GM12878 (cell line): ENCODE measurements at regions not wholly inside any gene's neighbourhood (a gene's known extent, or its start where the extent isn't known, plus 50 kb on each side); places are given as distances from the start of the nearest gene placed in this dataset.

Experiments
- ATAC-seq: fragments of 200-7000 bp; cut with Tn5 transposase; 3 replicates; pipeline ENCODE4 v1.9.1; 2020; ENCODE audit warnings: mild to moderate bottlenecking, moderate library complexity
- BruUV-seq: library from RNA; stranded (reverse); fragments of 400-500 nt; replicated peaks from 2 replicates; lab custom pipeline; 2021; lab: Mats Ljungman, UMichigan
- CTCF ChIA-PET: fragments of 300-600 bp; sonication (Branson Sonifier 250); formaldehyde crosslinking; extraction: SDS; loops from one replicate; lab custom pipeline; 2021; ENCODE audit warnings: inconsistent platforms; lab: Yijun Ruan, JAX
- POLR2A ChIA-PET: fragments of 350-600 bp; formaldehyde crosslinking; extraction: SDS; loops from one replicate; lab custom pipeline; 2021; ENCODE audit warnings: inconsistent platforms; lab: Charles Lee
- RAD21 ChIA-PET: fragments of 300-600 bp; sonication (Branson Sonifier 250); formaldehyde crosslinking; loops from one replicate; lab custom pipeline; 2023; ENCODE audit warnings: antibody characterized with exemption; ENCODE audit not compliant: unreplicated experiment; lab: Charles Lee
- SMC1A ChIA-PET: fragments of 300-600 bp; sonication (Branson Sonifier 250); formaldehyde crosslinking; loops from one replicate; lab custom pipeline; 2023; ENCODE audit not compliant: unreplicated experiment, uncharacterized antibody; lab: Charles Lee
- DNase-seq: peaks from one replicate; pipeline ENCODE4 v3.0.0-alpha.2; 2011; ENCODE audit warnings: low read depth, low spot score
- FAIRE-seq: peaks from 3 replicates; lab custom pipeline; 2011; peaks lifted over from hg19 to GRCh38; lab: Jason Lieb, UNC
- H2AFZ ChIP-seq: 2 replicates; pipeline ENCODE4 v1.6.0; 2011; ENCODE audit warnings: low read depth, low read length, control low read depth; ENCODE audit not compliant: control insufficient read depth
- H3K27ac ChIP-seq: 2 replicates; pipeline ENCODE4 v1.5.1; 2011; ENCODE audit warnings: control low read depth; ENCODE audit not compliant: control insufficient read depth, insufficient read depth
- H3K27me3 ChIP-seq, 2 experiments: replicated peaks in 1 of 2; 2 replicates each; pipeline versions ENCODE4 v1.6.0 to v1.6.1; 2011; ENCODE audit warnings: low read length in 1 of 2; ENCODE audit not compliant: control insufficient read depth in 2 of 2, insufficient read depth in 2 of 2
- H3K36me3 ChIP-seq, 2 experiments: 2 replicates each; pipeline ENCODE4 v1.5.1; 2011; ENCODE audit warnings: low read length in 1 of 2; ENCODE audit not compliant: control insufficient read depth in 2 of 2, insufficient read depth in 2 of 2
- H3K4me1 ChIP-seq: 2 replicates; pipeline ENCODE4 v1.6.1; 2011; ENCODE audit warnings: mild to moderate bottlenecking, low read length, moderate library complexity, mixed read lengths; ENCODE audit not compliant: control insufficient read depth, insufficient read depth
- H3K4me2 ChIP-seq: 2 replicates; pipeline ENCODE4 v1.6.0; 2011; ENCODE audit warnings: control low read depth; ENCODE audit not compliant: control insufficient read depth, insufficient read depth
- H3K4me3 ChIP-seq: fragments of 200-600 bp; sonication (generic); 2 replicates; pipeline ENCODE4 v1.5.1; 2016
- H3K79me2 ChIP-seq: 2 replicates; pipeline ENCODE4 v1.6.0; 2011; ENCODE audit warnings: low read length; ENCODE audit not compliant: control insufficient read depth, insufficient read depth
- H3K9ac ChIP-seq: 2 replicates; pipeline ENCODE4 v1.8.0; 2011; ENCODE audit warnings: low read length, control low read depth, mixed read lengths; ENCODE audit not compliant: control insufficient read depth, insufficient read depth
- H3K9me3 ChIP-seq: replicated peaks from 3 replicates; pipeline ENCODE4 v1.5.1; 2011; ENCODE audit warnings: mild to moderate bottlenecking, low read length; ENCODE audit not compliant: control insufficient read depth, insufficient read depth
- H4K20me1 ChIP-seq: 2 replicates; pipeline ENCODE4 v1.6.0; 2011; ENCODE audit not compliant: control insufficient read depth, insufficient read depth
- BHLHE40 ChIP-seq, 2 experiments: fragments of 450-650 bp in 1 of 2; IDR thresholded peaks; 2 replicates each; pipeline ENCODE4 v1.6.1; 2011 to 2017; ENCODE audit warnings: low read depth in 2 of 2, borderline replicate concordance in 1 of 2, improper control_type of control experiment in 1 of 2, low read length in 1 of 2, mild to moderate bottlenecking in 1 of 2
- CBFB ChIP-seq: IDR thresholded peaks from 2 replicates; pipeline ENCODE4 v1.6.1; 2016; ENCODE audit warnings: antibody characterized with exemption, low read depth
- CHD2 ChIP-seq: IDR thresholded peaks from 2 replicates; pipeline ENCODE4 v1.6.1; 2011; ENCODE audit warnings: low read depth, low read length, improper control_type of control experiment, borderline replicate concordance
- HDAC6 ChIP-seq: fragments of 200-600 bp; sonication (generic); IDR thresholded peaks from one replicate; pipeline ENCODE4 v1.8.0; 2017; ENCODE audit warnings: antibody characterized with exemption; ENCODE audit not compliant: unreplicated experiment
- JUNB ChIP-seq: IDR thresholded peaks from 2 replicates; pipeline ENCODE4 v1.6.1; 2016; ENCODE audit warnings: antibody characterized with exemption, mild to moderate bottlenecking
- KDM1A ChIP-seq: fragments of 200-600 bp; sonication (generic); IDR thresholded peaks from 2 replicates; pipeline ENCODE4 v1.6.1; 2016; ENCODE audit warnings: borderline replicate concordance
- MXI1 ChIP-seq: fragments of 150-350 bp; IDR thresholded peaks from 2 replicates; pipeline ENCODE4 v1.6.1; 2011; ENCODE audit warnings: low read depth, mild to moderate bottlenecking, inconsistent platforms, low read length, improper control_type of control experiment
- MYC ChIP-seq: IDR thresholded peaks from 2 replicates; pipeline ENCODE4 v1.6.1; 2011; ENCODE audit warnings: mild to moderate bottlenecking, low read length, moderate library complexity, inconsistent platforms; ENCODE audit not compliant: insufficient read depth, insufficient replicate concordance, insufficient read length, severe bottlenecking
- NR2C2 ChIP-seq: IDR thresholded peaks from 2 replicates; pipeline ENCODE4 v1.6.1; 2011; ENCODE audit warnings: borderline replicate concordance, low read depth; ENCODE audit not compliant: control insufficient read depth, insufficient read length
- POLR2A ChIP-seq: IDR thresholded peaks from 2 replicates; pipeline ENCODE4 v1.6.1; 2011; ENCODE audit warnings: low read depth, mild to moderate bottlenecking, low read length
- POLR2AphosphoS5 ChIP-seq: IDR thresholded peaks from 2 replicates; pipeline ENCODE4 v1.6.1; 2011; ENCODE audit warnings: mild to moderate bottlenecking, low read length, inconsistent platforms
- RAD51 ChIP-seq: fragments of 450-650 bp; IDR thresholded peaks from 2 replicates; pipeline ENCODE4 v1.6.1; 2016; ENCODE audit warnings: moderate library complexity, mild to moderate bottlenecking, inconsistent platforms
- RBBP5 ChIP-seq: fragments of 200-600 bp; sonication (generic); conservative IDR thresholded peaks from 2 replicates; pipeline ENCODE4 v1.6.1; 2016
- RELA ChIP-seq: fragments of 450-650 bp; IDR thresholded peaks from 2 replicates; pipeline ENCODE4 v1.8.0; 2014; ENCODE audit warnings: borderline replicate concordance; ENCODE audit not compliant: partially characterized antibody
- SMARCA5 ChIP-seq: fragments of 450-650 bp; IDR thresholded peaks from 2 replicates; pipeline ENCODE4 v1.6.1; 2017; ENCODE audit warnings: mild to moderate bottlenecking
- SREBF2 ChIP-seq: IDR thresholded peaks from 2 replicates; pipeline ENCODE4 v1.6.1; 2012; ENCODE audit warnings: mild to moderate bottlenecking, low read length
- ZZZ3 ChIP-seq: IDR thresholded peaks from 2 replicates; pipeline ENCODE4 v1.6.1; 2011; ENCODE audit warnings: low read depth; ENCODE audit not compliant: control insufficient read depth, insufficient read length
- whole genome bisulfite sequencing: methylation state at CpG from one replicate; pipeline ENCODE4 v1.1.6; 2016; ENCODE audit warnings: low lambda C conversion rate; ENCODE audit not compliant: insufficient replicate concordance, insufficient coverage; ENCODE audit errors: missing lambda C conversion rate; 5-methylcytosine and 5-hydroxymethylcytosine counted together
- in situ Hi-C: fragments of 300-500 bp; cut with MboI; formaldehyde crosslinking; loops from 9 replicates; pipeline ENCODE4 v1.14.3; 2018; ENCODE audit warnings: mixed read lengths
- intact Hi-C: fragments of 100-400 bp; cut with micrococcal nuclease; formaldehyde crosslinking; loops from one replicate; pipeline ENCODE4 v1.14.2; 2022; ENCODE audit not compliant: unreplicated experiment
- TF ChIP-seq, protein P1 (sequence below): IDR thresholded peaks from 2 replicates; pipeline ENCODE4 v1.6.1; 2011; ENCODE audit warnings: borderline replicate concordance, low read depth, mild to moderate bottlenecking, moderate library complexity, mixed read lengths, low read length; ENCODE audit not compliant: insufficient read depth; ENCODE audit errors: extremely low read length
- TF ChIP-seq, protein P2 (sequence below): fragments of 450-650 bp; IDR thresholded peaks from 2 replicates; pipeline ENCODE4 v1.6.1; 2017; ENCODE audit warnings: borderline replicate concordance
- TF ChIP-seq, protein P3 (sequence below): IDR thresholded peaks from 2 replicates; pipeline ENCODE4 v1.6.1; 2011; ENCODE audit warnings: low read depth, mild to moderate bottlenecking, low read length, moderate library complexity, borderline replicate concordance; ENCODE audit errors: extremely low read depth

DNA sequence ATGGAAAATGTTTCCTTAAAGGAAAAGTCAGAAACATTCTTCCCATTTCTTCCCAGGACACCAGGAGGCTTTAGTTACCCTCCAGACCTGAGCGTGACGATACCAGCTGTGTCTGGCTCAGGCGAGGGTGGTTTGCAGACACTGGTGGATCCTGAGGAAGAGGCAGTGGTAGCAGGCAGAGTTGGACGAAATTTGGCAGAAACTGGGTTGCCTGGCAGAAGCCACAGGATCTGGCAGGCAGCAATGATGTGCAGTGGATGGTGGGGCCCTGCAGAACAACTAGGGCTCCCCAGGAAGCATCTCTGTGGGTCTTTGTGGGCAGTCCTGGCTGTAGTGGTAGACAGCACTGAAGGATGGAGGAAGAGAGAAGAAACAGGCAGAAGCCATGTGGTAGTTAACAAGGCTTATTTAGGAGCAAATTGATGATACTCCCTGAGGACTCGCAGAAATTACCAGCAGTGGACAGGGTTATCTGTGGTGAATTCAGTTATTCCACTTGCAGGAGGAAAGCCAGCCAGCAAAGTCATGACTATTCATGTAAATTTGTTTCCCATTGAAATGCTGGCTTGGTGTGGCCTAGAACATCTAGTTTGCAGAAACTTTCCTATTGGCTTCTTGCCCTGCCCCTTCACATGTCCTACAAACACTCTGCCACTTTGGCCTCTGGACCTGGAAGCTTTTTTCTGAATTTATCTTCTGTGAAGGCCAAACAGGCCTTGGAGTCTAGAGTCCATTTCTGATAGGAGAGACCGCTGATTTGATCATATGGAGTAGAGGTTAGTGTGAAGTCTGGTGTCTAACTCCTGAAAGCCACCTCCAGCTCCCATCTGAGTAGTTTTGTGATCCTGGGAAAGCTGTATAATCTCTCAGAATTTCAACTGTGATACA lies 212.0 kb downstream of the DMRT2 start (continued):
- TF ChIP-seq HDAC6 = no peak

DNA sequence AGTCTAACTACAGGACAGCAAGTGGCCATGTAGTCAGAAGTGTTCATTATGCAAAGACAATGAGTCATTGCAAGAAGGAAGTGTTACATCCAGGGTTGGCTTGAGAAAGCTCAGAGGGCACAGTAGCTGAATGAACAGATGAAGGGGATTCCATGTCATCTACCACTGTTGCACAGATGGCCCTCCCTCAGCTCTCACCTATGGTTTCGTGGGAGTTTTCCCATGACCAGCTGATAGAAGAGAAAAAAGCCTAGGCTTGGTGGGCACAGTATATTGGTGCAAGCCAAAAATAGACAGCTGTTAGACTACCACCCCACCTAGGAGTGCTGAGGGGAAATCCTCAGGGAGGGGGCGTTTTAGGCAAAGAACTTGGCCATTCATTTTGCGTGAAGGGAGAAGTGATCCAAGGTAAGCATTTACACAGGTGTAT lies 217.0 kb downstream of the DMRT2 start:
- ChIA-PET POLR2A (interaction anchor here (0.6 to 1.7 kb wide), 5 partner anchors 16 to 210 kb away, joined by 3 to 5 read pairs (median 3); no protein-coding TSS in a partner anchor), RAD21 (interaction anchor here (0.7 to 4.2 kb wide), 32 partner anchors 16 to 820 kb away, joined by 3 to 20 read pairs (median 4); no protein-coding TSS in a partner anchor)
- intact Hi-C loops = loop anchor here (5.0 kb wide), 1 partner anchor 165 kb away; no protein-coding TSS in a partner anchor
- TF ChIP-seq, protein P1, sequence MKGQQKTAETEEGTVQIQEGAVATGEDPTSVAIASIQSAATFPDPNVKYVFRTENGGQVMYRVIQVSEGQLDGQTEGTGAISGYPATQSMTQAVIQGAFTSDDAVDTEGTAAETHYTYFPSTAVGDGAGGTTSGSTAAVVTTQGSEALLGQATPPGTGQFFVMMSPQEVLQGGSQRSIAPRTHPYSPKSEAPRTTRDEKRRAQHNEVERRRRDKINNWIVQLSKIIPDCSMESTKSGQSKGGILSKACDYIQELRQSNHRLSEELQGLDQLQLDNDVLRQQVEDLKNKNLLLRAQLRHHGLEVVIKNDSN = no peak
- TF ChIP-seq MYC (no peak), KDM1A (no peak), CHD2 (peak; percentile 56; the same call in 1 of the 2 replicates), JUNB (no peak), POLR2AphosphoS5 (no peak), SMARCA5 (0 out of 2 replicates have a peak, but pooled peaks have one; percentile 21), RBBP5 (no peak), POLR2A (no peak), RELA (peak; percentile 71), MXI1 (no peak), BHLHE40 (IDR thresholded peaks at IDR 0.05; ENCODE audit: borderline replicate concordance in 1 of 2, low read depth in 2 of 2, low read length in 1 of 2) (peak; percentile 51 to 72; a peak in 3 of 4 replicates), CBFB (no peak), RAD51 (peak; percentile 71; the same call in 1 of the 2 replicates), SREBF2 (no peak), NR2C2 (no peak), ZZZ3 (no peak)
- TF ChIP-seq, protein P2, sequence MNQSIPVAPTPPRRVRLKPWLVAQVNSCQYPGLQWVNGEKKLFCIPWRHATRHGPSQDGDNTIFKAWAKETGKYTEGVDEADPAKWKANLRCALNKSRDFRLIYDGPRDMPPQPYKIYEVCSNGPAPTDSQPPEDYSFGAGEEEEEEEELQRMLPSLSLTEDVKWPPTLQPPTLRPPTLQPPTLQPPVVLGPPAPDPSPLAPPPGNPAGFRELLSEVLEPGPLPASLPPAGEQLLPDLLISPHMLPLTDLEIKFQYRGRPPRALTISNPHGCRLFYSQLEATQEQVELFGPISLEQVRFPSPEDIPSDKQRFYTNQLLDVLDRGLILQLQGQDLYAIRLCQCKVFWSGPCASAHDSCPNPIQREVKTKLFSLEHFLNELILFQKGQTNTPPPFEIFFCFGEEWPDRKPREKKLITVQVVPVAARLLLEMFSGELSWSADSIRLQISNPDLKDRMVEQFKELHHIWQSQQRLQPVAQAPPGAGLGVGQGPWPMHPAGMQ = no peak
- TF ChIP-seq, protein P3, sequence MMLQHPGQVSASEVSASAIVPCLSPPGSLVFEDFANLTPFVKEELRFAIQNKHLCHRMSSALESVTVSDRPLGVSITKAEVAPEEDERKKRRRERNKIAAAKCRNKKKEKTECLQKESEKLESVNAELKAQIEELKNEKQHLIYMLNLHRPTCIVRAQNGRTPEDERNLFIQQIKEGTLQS = no peak

More for the DNA sequence above, 217.0 kb downstream of the DMRT2 start:
- no peaks in the 10 kb centered on the region for H3K27me3 ChIP-seq
- no peaks in the 10 kb centered on the region; the same call in 1 of the 2 replicates for H3K4me1 ChIP-seq
- H3K27ac ChIP-seq = no peak overlapping the region
- H3K4me3 ChIP-seq = no peak overlapping the region
- ATAC-seq (peak; percentile 85), FAIRE-seq (no peak), DNase-seq (peak; percentile 55)
- no peak overlapping the region for H2AFZ ChIP-seq
- H3K9ac ChIP-seq = no peak overlapping the region
- H3K36me3 ChIP-seq = no peaks in the 10 kb centered on the region
- no peaks in the 10 kb centered on the region for H4K20me1 ChIP-seq
- in situ Hi-C loops = no loop called here
- WGBS = 2% methylated on average over 3 of the region's 3 CpGs
- ChIA-PET SMC1A (interaction anchor here (0.6 to 8.1 kb wide), 45 partner anchors 9 to 335 kb away, joined by 3 to 60 read pairs (median 4); no protein-coding TSS in a partner anchor), CTCF (interaction anchor here (0.7 to 4.3 kb wide), 18 partner anchors 9 to 673 kb away, joined by 3 to 17 read pairs (median 3); no protein-coding TSS in a partner anchor)
- H3K4me2 ChIP-seq = no peak overlapping the region
- H3K9me3 ChIP-seq = no peaks in the 10 kb centered on the region
- BruUV-seq = no TSS peak
- no peaks in the 10 kb centered on the region for H3K79me2 ChIP-seq
